ENCODE measurements at regions not wholly inside any gene's neighbourhood (a gene's known extent, or its start where the extent isn't known, plus 50 kb on each side); places are given as distances from the start of the nearest gene placed in this dataset.

DNA sequence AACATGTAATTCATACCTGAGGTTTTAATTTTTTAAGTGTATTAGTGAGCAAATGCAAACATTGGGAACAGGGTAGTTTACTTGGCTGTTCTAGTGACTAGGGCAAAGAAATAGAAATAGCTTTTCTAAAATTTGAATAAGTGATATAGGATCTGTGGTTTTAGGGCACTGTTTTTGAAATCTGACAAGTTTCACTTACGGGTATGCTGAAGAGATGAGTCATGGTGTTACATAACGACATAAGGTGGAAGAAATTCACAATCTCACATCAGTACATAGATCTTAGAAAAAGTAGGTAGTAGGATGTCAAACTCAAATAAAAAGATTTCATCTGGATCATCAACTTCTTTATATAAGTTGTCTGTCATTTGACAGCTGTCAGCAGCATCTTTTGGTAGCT is 772.3 kb downstream of the MAT2B start:
- Histone ChIP-seq H3K79me2 (ENCODE audit: control insufficient read depth, insufficient read depth, low read length) (no peaks in the 10 kb centered on the region), H3K36me3 (replicated peaks in 1 of 2; ENCODE audit: control extremely low read depth in 1 of 2, control insufficient read depth in 1 of 2, extremely low read depth in 1 of 2, insufficient read depth in 2 of 2, low read length in 1 of 2) (no peaks in the 10 kb centered on the region), H3K27ac (ENCODE audit: low read length in 2 of 2) (no peak overlapping the region), H3K4me1 (ENCODE audit: control insufficient read depth in 2 of 2, insufficient read depth in 2 of 2, low read length in 2 of 2) (no peaks in the 10 kb centered on the region), H4K20me1 (ENCODE audit: control insufficient read depth, insufficient read depth, low read length, poor library complexity, severe bottlenecking) (no peaks in the 10 kb centered on the region), H3K9me3 (ENCODE audit: control extremely low read depth in 1 of 3, control insufficient read depth in 2 of 3, insufficient read depth in 1 of 3, low read length in 2 of 3) (no peaks in the 10 kb centered on the region), H3K4me2 (replicated peaks; ENCODE audit: low read depth, low read length, poor library complexity, severe bottlenecking) (no peak overlapping the region), H2AFZ (ENCODE audit: insufficient read depth, low read depth, low read length, poor library complexity, severe bottlenecking) (no peak overlapping the region), H3K4me3 (ENCODE audit: control extremely low read depth in 1 of 5, extremely low read depth in 1 of 5, insufficient read depth in 1 of 5, low read depth in 2 of 5, low read length in 4 of 5) (no peak overlapping the region), H3K27me3 (replicated peaks in 1 of 4; ENCODE audit: control extremely low read depth in 1 of 4, control insufficient read depth in 3 of 4, insufficient read depth in 4 of 4, low read length in 3 of 4) (no peaks in the 10 kb centered on the region), H3K9ac (ENCODE audit: low read length) (no peak overlapping the region)
- ChIA-PET POLR2A (no interaction called here), CTCF (no interaction called here)
- no peaks in the 10 kb centered on the region for H3K4me1 Mint-ChIP-seq
- no peak overlapping the region for H3K27ac Mint-ChIP-seq
- H3K27me3 Mint-ChIP-seq, result no peaks in the 10 kb centered on the region
- DNase-seq (no peak), ATAC-seq (ENCODE audit: low read depth) (no peak)
- TF ChIP-seq EZH2 (IDR thresholded peaks at IDR 0.05; ENCODE audit: borderline replicate concordance, insufficient read depth, low read depth, low read length, poor library complexity, severe bottlenecking) (no peak), CTCF (IDR thresholded peaks at IDR 0.05) (no peak)
- no peak overlapping the region for H3K4me3 Mint-ChIP-seq
- intact Hi-C loops (cut with micrococcal nuclease), result no loop called here
- WGBS (ENCODE audit: insufficient coverage), result no CpG with 5 or more reads among the region's 2 CpGs
- no peaks in the 10 kb centered on the region for H3K9me3 Mint-ChIP-seq (ENCODE audit: insufficient read depth)

DNA sequence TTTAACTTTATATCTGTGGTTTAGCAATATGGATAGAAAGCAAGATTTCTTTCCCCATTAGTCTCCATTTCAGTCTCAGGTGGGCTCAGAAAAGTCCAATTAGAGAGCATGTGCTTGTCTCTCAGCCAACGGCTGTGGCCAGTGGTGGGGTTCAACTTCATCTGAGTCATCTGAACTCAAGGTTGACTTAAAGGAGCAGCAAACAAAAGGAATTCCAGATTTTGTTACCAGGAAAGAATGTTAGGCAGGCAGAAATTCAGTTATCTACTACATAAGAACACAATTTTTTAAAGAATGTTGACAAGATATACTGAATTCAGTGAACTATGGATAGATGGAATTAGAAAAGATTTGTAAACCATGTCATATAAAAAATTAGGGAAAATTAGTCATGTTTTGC is 784.1 kb downstream of the MAT2B start:
- H2AFZ ChIP-seq (ENCODE audit: insufficient read depth, low read depth, low read length, poor library complexity, severe bottlenecking), result no peak overlapping the region

More for the DNA sequence above, 784.1 kb downstream of the MAT2B start:
- ATAC-seq (ENCODE audit: low read depth), result no peak
- Mint-ChIP-seq H3K4me3 (no peak overlapping the region), H3K27me3 (no peaks in the 10 kb centered on the region), H3K9me3 (ENCODE audit: insufficient read depth) (no peaks in the 10 kb centered on the region), H3K4me1 (no peaks in the 10 kb centered on the region), H3K27ac (no peak overlapping the region)
- H3K9me3 ChIP-seq (ENCODE audit: control extremely low read depth in 1 of 3, control insufficient read depth in 2 of 3, insufficient read depth in 1 of 3, low read length in 2 of 3), result peaks cover 0 to 3% (median 0%) of the 10 kb centered on the region in 3 donors
- no peaks in the 10 kb centered on the region for H3K36me3 ChIP-seq (replicated peaks in 1 of 2; ENCODE audit: control extremely low read depth in 1 of 2, control insufficient read depth in 1 of 2, extremely low read depth in 1 of 2, insufficient read depth in 2 of 2, low read length in 1 of 2)
- H3K9ac ChIP-seq (ENCODE audit: low read length), result no peak overlapping the region
- no peak overlapping the region for H3K27ac ChIP-seq (ENCODE audit: low read length in 2 of 2)
- ChIA-PET CTCF (no interaction called here), POLR2A (no interaction called here)
- no peak for DNase-seq
- TF ChIP-seq EZH2 (IDR thresholded peaks at IDR 0.05; ENCODE audit: borderline replicate concordance, insufficient read depth, low read depth, low read length, poor library complexity, severe bottlenecking) (no peak), CTCF (IDR thresholded peaks at IDR 0.05) (no peak)
- no peak overlapping the region for H3K4me2 ChIP-seq (replicated peaks; ENCODE audit: low read depth, low read length, poor library complexity, severe bottlenecking)
- H4K20me1 ChIP-seq (ENCODE audit: control insufficient read depth, insufficient read depth, low read length, poor library complexity, severe bottlenecking), result no peaks in the 10 kb centered on the region
- 100% methylated on average over 1 of the region's 1 CpG for WGBS (ENCODE audit: insufficient coverage)
- intact Hi-C loops (cut with micrococcal nuclease), result no loop called here
- H3K79me2 ChIP-seq (ENCODE audit: control insufficient read depth, insufficient read depth, low read length), result no peaks in the 10 kb centered on the region
- H3K4me3 ChIP-seq (ENCODE audit: control extremely low read depth in 1 of 5, extremely low read depth in 1 of 5, insufficient read depth in 1 of 5, low read depth in 2 of 5, low read length in 4 of 5), result no peak overlapping the region
- H3K4me1 ChIP-seq (ENCODE audit: control insufficient read depth in 2 of 2, insufficient read depth in 2 of 2, low read length in 2 of 2), result no peaks in the 10 kb centered on the region
- H3K27me3 ChIP-seq (replicated peaks in 1 of 4; ENCODE audit: control extremely low read depth in 1 of 4, control insufficient read depth in 3 of 4, insufficient read depth in 4 of 4, low read length in 3 of 4), result no peaks in the 10 kb centered on the region
